ENCODE measurements at regions not wholly inside any gene's neighbourhood (a gene's known extent, or its start where the extent isn't known, plus 50 kb on each side); places are given as distances from the start of the nearest gene placed in this dataset.

GRCh38 chr2:103817746-103818145, 1036.2 kb upstream of the POU3F3 start:
- no peak for TF ChIP-seq CTCF (IDR thresholded peaks at IDR 0.05)
- no peak for TF ChIP-seq EP300 (IDR thresholded peaks at IDR 0.05)
- TF ChIP-seq POLR2A (IDR thresholded peaks at IDR 0.05) = no peak
